NB4 (cell line): ENCODE measurements at regions not wholly inside any gene's neighbourhood (a gene's known extent, or its start where the extent isn't known, plus 50 kb on each side); places are given as distances from the start of the nearest gene placed in this dataset.

Source experiments
- CTCF ChIP-seq: IDR thresholded peaks from one replicate; pipeline ENCODE4 v1.5.1; 2012; ENCODE audit warnings: low read depth, low read length
- POLR2A ChIP-seq: IDR thresholded peaks from 2 replicates; pipeline ENCODE4 v1.6.1; 2011; ENCODE audit warnings: mild to moderate bottlenecking; ENCODE audit not compliant: insufficient read length; ENCODE audit errors: extremely low read depth

DNA sequence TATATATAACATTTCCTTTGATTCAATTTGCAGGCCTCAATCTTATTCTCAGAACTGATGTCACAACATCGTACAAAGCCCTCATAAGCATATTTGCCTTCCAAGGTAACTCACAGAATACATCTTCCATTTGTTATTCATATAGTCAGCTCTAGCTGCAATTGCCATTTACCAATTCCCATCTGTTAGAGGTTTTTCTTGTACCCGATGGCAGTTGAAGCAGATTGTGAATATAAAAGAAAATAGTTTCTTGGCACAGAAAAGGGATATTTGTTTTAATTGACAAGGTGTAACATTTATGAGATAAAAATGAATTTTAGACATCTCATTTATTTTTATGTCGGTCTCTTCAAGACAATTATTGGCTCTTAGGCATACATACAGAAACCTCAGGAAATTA is 311.3 kb downstream of the TRIML1 start:
- no peak for TF ChIP-seq CTCF
- no peak for TF ChIP-seq POLR2A
